GM19351 (cell line): ENCODE measurements at regions not wholly inside any gene's neighbourhood (a gene's known extent, or its start where the extent isn't known, plus 50 kb on each side); places are given as distances from the start of the nearest gene placed in this dataset.
A peak's percentile ranks its signal among the peaks of the same experiment; 100 is the strongest.

ENCODE experiments used
- ATAC-seq: cut with Tn5 transposase; IDR thresholded peaks from one replicate; pipeline ENCODE4 v1.9.1; 2021; ENCODE audit warnings: mild to moderate bottlenecking, moderate library complexity; ENCODE audit not compliant: unreplicated experiment

DNA sequence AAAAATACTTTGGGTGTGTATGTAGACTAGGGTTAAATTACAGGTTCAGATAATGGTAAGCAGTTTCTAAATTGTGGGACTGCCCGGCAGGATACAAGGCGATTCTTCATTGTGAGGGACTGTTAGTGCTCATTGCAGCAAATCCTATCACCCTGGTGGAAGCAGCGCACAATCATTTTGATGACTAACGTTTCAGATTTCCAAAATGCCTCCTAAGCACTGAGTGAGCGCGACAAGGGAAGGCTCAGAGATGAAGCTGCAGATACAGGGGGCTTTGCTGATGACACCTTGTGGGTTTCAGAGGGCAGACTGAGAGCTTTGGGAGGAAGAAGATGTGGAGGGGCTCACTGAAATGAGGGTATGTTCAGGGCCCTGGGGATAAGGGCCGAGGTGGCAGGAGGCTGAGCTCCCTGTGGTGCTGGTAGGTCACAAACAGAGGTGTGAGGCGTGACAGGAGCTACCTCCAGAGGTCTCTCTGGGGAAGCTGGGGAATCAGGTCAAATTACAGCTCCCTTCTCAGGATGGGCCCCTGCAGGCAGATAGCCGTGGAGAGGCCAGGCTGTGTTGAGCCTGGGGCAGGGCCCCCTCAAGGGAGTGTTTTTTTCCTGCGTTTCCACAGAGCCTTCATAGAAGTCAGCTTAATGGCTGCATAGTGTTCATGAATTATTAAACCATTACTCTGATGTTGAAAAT lies 84.5 kb upstream of the FYN start:
- ATAC-seq: no peak

DNA sequence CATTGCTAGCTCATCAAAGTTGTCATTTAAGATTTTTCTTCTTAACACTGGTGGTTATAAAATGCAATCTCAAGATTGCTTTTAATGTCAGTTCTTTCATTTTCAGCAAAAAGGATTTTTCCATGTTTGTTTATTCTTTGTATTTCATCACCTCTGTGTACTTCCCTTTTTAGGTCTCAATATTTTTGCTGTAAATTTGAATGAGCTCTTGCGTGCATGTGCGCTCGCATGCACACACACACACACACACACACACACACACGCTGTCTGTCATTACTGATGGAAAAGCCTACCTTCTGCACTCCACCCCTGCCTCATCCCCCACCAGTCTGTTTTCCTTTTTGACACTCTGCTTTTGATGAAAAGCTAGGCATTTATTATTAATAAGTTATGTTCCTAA lies 85.3 kb upstream of the FYN start:
- peak; percentile 64 for ATAC-seq

DNA sequence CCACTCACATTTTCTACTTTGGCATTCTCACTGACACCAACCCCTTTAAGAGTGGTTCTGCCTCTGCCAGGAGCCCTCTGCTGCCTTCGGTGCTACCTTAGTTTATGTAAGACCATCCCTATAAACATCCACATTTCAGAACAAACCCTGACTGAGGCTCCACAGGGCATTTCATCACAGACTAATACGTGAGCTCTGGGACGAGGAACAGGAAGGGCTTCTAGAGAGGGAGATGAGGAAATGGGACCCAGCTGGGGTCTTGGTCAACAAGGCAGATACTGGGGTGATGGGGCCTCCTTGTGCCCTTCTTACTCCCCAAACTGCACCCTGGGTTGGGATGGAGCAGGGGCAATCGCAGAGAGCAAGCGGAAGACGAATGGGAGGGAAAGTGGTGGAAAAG lies 86.5 kb upstream of the FYN start:
- no peak for ATAC-seq

DNA sequence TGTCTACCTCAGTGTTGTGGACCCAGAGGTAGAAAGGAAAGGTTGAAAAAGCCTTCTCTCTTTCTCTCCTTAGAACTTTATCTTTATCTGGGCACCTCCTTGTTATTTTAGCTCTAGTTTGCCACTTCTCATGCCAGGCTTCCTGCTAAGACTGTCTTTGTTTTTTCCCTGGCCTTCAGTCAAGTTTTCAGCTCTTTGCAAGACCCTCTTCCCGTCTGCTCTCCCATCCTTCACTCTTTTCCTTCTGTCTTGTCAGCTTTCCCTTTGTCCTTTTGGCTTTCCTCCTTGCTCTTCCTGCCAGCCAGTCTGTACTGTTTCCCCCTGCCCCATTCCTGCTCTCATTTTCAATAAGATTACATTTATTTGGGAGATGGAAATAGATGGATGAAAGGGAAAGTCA lies 86.8 kb upstream of the CCN6 start:
- no peak for ATAC-seq

DNA sequence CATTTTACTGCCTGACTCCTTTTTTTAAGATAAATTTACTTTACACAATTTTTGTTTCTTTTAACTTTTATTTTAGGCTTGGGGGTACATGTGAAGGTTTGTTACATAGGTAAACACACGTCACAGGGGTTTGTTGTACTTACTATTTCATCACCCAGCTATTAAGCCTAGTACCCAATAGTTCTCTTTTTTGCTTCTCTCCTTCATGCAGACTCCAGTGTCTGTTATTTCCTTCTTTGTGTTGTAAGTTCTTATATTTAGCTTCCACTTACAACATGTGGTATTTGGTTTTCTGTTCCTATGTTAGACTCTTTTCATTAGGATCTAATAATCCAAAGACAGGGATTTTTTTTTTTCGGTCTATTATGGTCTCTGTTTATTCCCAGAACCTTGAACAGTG lies 83.5 kb upstream of the CCN6 start:
- no peak for ATAC-seq

DNA sequence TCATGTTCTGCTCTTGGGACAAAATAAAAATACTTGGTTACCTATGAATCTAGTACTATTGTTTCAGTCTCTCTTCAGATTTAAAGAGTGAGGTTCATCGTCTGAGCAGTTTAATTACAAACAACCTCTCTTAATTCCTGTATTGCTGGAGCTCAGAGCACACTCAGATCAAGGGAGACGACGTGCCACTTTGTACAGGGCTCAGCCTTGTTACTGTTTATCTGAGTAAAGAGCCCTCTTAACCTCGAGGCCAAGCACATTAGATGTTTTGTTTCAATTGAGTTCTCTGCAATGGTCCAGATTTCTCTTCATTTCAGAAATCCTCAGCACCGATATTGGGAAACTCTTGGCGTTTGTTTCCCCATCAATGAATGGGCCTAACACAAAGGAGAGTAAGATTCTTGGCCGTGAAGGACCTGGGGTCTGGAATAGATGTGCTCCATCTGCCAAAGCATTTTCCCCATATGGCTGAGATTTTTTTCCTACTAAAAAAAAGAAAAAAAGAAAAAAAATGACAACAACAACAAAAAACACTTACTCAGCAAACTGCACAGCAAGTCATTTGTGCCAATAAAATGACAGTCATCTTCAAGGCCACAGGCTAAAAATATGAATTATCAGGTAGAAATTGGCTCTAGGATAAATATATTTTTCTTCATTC lies 82.6 kb upstream of the CCN6 start:
- ATAC-seq: no peak

DNA sequence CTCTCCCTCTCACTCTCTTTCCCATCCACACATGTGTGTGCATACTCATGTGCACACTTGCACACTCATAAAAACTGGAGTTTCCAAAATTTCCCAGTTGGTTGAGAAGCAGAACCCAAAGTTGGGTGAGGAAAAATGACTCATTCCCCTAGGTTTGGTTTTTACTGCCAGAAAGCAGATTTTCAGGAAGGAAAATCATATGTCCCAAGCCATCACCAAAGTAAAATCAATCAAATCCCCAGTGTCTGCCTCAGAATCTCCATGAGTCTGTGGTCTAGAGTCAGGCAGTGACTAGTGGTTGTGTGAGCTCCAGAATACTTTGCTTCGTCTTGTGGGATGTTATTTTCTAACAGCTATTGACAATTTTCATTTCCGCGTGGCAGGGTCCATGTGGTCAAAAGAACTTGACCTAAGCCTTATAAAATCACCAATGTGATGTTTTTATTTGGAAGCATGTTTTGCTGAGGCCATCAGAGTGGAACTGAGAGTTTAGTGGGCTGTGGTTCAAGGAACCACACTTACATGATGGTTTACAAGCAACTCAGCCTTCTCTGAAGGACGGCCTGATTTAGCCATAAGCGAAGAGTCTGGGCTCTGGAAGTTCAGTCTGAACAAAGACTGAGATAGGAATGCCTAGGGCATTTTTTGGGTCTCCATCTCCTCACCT lies 81.9 kb upstream of the CCN6 start:
- ATAC-seq: peak; percentile 87

DNA sequence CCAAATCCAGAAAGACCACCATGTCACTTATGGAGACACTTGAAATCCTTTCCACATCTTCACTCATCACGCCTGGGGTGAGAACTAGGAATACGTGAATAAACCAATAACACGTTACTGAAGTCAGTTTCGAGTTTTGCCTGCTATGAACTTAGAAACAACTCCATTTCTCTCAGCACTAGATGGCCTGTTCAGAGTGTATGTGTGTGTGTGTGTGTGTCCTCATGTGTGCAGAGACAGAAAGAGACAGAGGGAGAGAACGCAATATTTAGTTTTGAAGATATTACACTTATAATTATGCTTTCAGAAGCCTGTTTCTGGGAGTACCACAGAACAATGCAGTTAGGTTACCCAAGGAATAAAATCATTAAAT lies 81.2 kb upstream of the CCN6 start:
- ATAC-seq: no peak

DNA sequence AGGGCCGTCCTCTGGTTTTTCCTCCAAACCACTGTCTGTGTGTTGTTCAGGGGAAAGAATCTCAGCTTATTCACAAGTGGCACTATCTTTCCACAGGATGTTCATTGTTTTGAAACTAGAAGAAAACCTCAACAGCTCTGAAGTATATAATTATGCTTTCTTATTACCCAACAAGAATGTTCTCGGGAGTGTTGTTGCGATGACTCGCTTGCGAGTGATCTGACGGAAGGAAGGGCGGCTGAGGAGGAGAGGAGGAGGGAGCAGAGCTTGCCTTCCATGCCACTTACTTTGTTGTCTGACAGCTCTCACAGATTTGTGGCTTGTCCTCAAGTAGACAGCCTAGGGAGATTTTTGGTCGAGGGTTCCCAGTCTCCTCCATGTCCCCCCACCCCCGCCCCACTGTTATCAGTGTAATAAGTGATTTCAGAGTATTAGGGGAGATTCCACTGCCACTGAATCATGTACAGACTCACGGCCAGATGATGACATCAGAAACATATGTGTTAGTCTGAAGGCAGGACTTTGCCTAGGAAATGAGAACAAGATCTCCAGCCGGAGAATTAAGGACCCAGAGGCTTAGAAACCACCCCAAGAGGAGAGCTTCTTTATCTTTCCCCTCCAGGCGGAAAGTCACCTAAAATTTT lies 80.7 kb upstream of the CCN6 start:
- no peak for ATAC-seq

DNA sequence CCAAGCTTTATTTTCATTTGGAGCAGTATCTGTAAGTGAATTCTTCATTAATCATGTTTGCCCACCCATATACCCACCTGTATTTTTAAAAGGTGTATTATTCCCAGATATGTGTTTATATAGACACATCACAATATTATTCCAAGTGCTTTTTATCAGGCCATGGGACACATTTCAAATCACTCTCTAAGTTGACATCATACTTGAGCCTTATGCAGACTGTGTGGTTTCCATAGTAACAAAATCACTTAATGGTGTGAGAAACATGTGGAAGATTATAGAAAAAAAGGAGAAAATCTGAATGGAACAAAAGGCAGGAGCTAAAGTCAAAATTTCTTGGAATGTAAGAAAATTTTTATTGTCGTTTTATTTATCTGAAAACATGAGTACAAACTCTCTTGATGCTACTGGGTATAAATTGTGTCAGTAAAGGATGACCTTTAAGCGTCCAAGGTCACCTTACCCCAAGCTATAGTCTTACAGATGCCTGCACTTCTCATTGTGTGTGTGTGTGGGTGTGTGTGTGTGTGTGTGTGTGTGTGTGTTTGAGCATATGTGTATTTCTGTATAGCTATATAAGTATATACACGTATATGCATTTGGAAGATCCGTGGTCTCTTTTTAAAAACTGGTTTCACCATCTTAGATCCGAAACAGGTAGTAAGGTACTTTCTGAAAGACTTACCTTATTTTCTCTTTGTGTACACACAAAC lies 79.8 kb upstream of the CCN6 start:
- no peak for ATAC-seq

DNA sequence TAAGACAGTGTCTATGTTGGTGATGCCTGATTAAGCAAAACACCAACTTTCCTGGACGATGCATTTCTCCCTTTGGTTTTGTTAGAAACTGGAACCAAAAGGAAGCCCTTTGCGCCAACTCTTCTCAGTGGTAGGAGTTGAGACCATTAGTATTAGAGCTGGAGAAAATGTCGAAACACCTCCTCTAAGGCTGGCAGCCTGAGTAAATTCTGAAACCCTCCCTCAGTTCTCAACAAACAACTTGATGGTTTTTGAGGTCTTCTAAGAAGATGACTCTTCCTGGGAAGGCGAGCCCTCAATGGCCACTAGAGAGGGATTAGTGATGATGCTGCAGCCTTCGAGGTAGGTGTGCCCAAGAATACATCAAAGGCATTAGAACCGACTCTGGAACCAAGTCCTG lies 78.4 kb upstream of the CCN6 start:
- no peak for ATAC-seq

DNA sequence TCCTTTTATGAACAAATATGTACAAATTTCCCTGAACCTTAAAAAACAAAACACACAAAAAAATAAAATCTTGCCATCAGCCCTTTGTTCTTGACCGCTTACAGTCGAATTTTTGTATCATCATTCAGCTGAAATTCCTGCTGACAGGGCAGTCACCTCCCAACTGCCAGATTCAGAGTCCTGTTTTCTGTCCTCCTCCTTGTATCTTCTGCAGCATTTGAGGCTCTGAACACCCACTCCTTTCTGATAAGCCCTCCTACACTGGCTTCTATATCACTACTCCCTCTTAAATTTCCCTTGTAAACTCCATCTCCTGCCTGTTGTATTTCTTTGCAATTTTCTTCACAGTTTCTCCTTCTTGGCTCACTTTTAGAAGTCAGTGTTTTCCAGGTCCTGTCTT lies 77.8 kb upstream of the CCN6 start:
- no peak for ATAC-seq

DNA sequence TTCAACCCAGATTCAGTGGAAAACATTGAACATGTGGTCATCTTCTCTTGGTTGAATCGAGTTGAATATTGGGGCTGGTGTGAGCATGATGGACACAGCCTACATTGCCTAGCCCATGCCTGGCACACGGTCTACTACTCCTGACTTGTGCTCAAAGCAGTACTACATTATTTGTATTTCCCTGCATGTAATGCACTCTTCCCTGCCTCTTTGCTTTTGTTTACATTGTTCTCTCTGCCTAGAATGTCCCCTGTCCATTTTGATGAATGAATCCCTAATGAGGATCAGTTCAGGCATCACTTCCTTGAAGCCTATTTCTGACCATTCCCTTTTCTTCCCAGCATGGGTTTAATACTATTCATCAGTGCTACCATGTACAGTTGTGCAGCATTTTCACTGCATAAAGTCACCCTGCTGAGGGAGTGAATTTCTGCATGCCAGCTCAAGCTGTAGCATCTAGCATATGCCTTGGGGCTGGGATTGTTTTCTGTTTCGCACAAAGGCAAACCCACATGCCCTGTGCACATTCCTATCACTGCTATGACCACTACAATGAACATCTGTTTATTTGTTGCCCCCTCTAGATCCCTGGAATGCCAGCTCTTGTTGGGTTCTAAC lies 75.3 kb upstream of the CCN6 start:
- ATAC-seq: no peak

DNA sequence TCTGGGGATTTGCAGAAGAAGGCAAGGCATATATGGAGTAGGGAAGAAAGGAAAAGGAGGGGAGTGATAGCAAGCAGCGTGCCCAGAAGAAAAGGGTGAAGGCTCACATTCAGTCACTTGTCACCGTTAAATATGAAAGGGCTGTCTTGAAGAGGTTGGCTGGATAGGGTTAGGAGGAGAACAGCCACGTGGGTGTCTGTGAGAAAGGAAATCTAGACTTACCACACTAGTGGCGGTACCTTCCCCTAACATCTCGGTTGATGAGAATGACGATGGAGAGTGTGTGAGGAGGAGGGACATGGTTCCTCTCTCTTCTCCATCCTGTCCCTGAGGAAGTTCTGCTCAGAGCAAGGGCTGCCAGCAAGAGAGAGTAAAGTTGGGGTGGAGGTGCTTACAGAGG lies 74.3 kb upstream of the CCN6 start:
- ATAC-seq: no peak

DNA sequence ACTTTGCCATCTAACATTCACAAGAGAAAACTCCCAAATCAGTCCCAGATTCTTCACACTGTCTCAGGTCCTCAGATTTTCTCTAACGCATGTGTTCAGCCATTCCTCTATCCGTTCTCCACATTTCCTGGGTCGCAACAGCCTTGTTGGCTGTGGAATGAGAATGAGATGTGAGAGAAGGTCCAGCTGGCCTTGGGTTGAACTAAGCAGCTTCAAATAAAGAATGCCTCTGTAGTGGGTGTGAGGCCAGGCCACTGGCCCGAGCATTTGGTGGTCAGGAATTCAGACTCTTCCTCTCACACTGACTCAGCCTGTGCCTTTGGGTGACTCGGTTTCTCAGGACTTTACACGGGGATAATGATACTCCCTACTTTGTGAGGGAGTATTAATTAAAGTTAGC lies 73.8 kb upstream of the CCN6 start:
- ATAC-seq: no peak

DNA sequence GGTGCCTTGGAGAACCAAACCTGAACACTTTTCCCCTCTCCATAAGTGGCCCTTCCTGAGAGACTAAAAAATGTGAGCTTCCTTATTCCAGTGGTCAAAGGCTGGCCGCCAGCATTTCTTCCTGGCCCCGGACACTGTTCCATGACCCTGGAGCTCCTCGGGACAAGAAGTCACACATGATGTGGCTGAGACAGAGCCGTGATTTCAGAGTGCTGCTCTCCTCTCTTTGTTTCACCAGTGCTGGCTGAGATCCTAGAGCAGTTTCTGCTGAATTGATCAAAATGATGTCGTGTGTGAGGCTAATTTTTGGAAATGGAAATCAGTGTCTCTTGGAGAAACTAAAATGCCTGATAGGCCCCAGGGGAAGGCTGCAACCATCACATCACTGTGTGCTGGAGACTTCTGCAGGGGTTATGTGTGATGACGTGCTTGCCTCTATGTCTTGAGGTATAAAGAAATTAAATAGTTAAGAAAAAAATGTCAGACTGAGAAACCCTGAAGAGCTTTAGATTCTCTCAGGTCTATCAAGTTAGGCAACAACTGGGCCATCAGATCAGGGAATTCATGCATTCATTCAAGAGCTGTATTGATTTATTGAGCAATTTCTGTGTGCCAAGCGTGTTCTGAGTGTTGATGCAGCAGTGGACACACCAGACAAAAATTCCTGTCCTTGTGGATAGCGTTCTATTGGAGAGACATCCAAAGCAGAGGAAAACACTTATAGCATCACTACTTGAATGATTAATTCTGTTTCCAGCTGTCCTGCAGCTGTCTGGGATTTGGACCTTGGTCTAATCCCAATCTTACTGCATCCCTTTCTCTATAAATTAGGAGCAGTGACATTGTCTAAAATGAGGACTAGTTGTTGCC lies 72.7 kb upstream of the CCN6 start:
- no peak for ATAC-seq

DNA sequence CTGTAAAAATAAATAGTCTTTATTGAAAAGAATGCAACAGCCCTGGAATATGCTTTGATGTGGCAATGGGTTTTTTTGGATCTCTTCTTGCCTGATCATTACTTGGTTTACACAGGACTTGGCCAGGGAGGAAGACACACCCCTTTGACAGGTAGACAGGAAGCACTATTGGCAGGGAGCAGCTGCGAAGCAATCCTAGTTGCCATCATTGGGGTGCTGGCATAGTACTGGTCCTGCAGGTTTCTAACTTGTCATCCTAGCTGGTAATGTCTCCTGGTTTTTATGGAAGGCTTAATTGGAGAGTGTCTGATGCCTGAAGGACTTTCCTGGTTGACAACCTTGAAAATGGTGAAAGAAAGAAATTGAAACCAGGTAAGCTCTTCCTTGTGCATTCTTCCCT lies 71.2 kb upstream of the CCN6 start:
- no peak for ATAC-seq

DNA sequence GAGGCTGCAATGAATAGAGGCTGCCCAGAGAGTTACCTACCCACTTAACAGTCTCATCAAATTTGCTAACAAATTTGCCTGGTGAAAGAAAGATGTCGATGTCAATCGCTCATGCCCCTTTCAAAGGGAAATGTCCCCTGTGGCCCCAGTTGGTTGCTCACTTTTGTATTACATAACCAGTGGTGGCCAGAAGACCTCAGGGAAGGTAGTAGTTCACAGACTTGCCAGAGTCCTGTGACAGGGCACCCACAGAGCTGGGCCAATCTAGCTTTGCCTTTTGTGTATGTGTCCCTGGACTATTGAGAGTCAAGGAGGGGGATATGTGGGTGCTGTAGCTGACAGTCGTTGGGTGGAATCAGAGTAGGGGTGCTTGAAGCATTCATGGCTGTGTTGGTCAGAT lies 70.7 kb upstream of the CCN6 start:
- no peak for ATAC-seq

DNA sequence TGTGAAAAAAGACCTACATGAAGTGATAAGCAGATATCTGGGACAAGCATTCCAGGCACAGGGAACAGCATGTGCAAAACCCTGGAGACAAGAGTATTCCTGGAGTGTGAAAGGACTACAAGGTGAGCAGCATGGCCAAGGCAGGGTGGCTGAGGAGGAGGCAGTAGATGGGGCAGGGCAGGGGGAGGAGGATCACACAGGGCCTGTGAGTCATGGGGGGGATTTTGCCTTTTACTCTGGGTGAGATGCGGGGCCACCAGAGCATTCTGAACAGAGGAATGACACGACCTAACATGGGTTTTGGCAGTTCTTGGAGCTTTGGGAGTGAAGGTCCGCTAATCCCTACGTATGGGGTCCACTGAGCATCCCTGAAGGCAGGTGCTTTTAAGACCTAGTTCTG lies 69.8 kb upstream of the CCN6 start:
- ATAC-seq: no peak
